Epithelial cell of esophagus (primary cell): ENCODE measurements at regions not wholly inside any gene's neighbourhood (a gene's known extent, or its start where the extent isn't known, plus 50 kb on each side); places are given as distances from the start of the nearest gene placed in this dataset.

Experiments
- DNase-seq: peaks from one replicate; pipeline ENCODE4 v3.0.0; 2010; ENCODE audit warnings: low read depth
- H3K4me3 ChIP-seq: 2 replicates; pipeline ENCODE4 v1.5.1; 2011; ENCODE audit warnings: mild to moderate bottlenecking, low read length, control low read depth
- TF ChIP-seq, protein P1 (sequence below): IDR thresholded peaks from 2 replicates; pipeline ENCODE4 v1.5.1; 2011; ENCODE audit warnings: low read depth, mild to moderate bottlenecking, low read length, control low read depth, inconsistent platforms; ENCODE audit not compliant: insufficient read depth; ENCODE audit errors: missing control alignments

DNA sequence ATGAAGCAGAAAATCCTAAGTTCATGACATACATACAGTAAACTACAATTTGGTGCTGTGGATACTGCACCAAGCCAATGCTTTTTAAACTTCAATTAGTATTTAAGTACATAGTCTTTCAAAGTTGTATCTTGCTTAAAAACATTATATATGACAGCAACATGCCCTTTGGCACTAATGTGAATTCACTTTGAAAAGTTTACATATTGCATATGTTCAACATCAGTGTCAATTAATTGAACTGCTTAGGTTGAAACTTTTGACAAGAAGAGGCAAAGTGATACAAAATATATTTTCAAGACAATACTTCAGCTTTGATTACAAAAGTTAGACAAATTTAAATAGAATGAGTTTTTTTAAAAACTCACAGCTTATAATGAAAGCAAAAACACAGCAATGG is 119.4 kb upstream of the ROBO2 start:
- DNase-seq, result no peak
- H3K4me3 ChIP-seq, result no peak overlapping the region
- TF ChIP-seq, protein P1, sequence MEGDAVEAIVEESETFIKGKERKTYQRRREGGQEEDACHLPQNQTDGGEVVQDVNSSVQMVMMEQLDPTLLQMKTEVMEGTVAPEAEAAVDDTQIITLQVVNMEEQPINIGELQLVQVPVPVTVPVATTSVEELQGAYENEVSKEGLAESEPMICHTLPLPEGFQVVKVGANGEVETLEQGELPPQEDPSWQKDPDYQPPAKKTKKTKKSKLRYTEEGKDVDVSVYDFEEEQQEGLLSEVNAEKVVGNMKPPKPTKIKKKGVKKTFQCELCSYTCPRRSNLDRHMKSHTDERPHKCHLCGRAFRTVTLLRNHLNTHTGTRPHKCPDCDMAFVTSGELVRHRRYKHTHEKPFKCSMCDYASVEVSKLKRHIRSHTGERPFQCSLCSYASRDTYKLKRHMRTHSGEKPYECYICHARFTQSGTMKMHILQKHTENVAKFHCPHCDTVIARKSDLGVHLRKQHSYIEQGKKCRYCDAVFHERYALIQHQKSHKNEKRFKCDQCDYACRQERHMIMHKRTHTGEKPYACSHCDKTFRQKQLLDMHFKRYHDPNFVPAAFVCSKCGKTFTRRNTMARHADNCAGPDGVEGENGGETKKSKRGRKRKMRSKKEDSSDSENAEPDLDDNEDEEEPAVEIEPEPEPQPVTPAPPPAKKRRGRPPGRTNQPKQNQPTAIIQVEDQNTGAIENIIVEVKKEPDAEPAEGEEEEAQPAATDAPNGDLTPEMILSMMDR, result no peak

DNA sequence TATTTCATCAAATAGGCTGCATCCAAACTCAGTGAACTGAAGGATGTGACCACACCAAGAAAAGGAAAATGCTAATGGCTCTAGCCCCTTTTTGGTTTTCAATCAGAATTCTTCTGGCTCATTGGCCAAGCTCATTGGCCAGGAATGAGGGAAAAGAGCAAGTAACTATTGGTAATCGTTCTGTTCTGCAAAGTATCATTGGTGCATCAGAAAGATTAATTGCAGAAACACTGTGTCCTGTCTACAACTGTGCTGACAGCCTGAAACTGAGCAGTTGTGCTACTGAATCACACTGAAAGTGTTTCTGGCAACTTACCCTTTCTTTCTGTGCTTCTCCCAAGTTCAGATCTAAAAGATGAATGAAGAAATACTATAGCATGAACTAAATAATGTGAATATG is 116.4 kb upstream of the ROBO2 start:
- DNase-seq, result no peak
- no peak overlapping the region for H3K4me3 ChIP-seq
- TF ChIP-seq, protein P1, result no peak

DNA sequence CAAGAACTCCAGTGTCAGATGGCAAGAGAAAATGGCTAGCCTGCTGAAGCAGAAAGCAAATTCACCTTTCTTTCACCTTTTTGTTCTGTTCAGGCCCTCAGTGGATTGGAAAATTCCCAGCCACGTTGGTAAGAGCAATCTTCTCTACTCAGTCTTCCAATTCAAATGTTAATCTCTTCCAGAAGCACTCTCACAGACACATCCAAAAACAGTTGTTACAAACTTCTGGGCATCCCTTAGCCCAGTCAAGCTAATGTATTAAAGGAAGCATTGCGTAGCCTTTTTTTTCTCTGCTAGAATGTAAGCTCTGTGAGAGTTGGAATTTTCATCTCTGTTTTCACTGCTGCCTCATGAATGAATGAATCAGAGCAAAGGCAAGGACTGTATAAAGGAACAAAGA is 109.2 kb upstream of the ROBO2 start:
- no peak for DNase-seq
- H3K4me3 ChIP-seq, result no peak overlapping the region
- TF ChIP-seq, protein P1, result no peak

DNA sequence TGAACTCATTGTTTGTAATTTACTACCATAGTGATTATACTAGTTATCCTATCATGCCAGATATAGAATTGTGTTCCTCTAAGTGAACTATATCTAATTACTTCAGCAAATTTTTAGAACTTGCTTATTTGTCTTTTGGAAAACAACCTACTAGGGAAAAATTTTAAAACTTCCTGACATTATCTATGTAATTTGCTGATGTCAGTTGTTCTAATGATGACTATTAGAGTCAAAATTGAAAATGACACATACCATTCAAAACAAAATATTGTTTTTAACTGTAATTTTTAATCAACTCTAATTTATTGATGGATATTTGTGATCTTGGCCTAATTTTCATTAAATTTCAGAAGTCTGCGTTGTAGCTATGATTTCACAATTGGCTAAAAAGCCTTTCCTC is 106.7 kb upstream of the ROBO2 start:
- TF ChIP-seq, protein P1, result no peak
- DNase-seq, result no peak
- H3K4me3 ChIP-seq, result no peak overlapping the region

DNA sequence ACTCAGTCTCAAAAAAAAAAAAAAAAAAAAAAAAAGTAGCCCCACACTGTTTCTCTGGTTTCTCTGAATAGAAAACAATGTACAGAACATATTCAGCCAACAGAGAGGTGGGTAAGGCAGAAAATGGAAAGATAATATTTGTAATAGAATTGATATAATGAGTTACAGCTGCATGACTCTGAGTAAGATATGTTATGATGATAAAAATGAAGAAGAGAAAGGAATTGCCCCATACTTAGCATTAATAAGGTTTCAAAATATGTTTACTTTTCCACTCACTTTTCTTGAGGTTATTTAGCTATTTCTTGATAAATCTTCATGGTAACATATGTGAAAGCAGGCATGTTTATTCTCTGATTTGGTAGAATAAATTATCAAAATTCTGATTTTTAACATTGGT is 100.9 kb upstream of the ROBO2 start:
- TF ChIP-seq, protein P1, result no peak
- no peak overlapping the region for H3K4me3 ChIP-seq
- DNase-seq, result no peak

DNA sequence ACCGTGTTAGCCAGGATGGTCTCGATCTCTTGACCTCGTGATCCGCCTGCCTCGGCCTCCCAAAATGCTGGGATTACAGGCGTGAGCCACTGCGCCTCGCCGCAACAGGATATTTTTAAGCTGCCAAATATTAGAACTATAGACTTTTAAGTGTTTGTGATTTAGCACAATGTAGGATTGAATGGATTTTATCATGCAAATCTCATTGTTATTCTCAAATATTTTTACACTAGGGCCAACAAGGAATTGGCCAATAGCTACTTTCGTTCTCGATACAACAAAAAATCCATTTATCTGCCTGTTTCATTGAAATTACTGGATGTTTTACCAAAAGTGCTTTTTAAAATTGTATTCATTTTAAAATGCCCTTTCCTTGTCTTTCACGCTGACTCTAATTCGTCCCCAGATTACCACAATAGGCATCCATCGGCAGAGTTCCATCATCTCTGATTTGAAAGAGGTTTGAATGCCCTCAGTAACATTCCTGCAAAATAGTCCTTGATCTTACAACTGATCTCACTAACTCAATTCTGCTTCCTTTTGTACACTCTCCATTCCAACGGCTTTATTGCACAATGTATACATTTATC is 99.6 kb upstream of the ROBO2 start:
- TF ChIP-seq, protein P1, result no peak
- H3K4me3 ChIP-seq, result no peak overlapping the region
- no peak for DNase-seq

DNA sequence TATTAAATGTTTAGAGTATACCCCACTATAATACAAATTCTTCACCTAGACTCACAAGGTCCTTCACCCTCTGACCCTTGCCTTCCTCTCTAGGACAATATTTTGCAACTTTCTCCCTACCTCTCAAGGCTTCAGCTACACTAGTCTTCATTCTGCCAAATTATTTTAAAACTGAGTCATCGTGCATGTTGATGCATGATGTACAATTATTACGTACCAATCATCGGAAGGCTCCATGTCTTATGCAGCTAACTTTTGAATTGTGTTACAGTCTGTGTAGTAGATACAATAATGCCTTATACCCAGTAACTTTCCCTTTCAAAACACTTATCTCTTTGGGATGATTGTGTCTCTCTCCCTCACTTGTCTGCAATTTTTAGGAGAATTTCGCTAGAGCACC is 98.5 kb upstream of the ROBO2 start:
- H3K4me3 ChIP-seq, result no peak overlapping the region
- TF ChIP-seq, protein P1, result no peak
- peak; percentile 70 for DNase-seq
